ENCODE measurements at regions not wholly inside any gene's neighbourhood (a gene's known extent, or its start where the extent isn't known, plus 50 kb on each side); places are given as distances from the start of the nearest gene placed in this dataset.

DNA sequence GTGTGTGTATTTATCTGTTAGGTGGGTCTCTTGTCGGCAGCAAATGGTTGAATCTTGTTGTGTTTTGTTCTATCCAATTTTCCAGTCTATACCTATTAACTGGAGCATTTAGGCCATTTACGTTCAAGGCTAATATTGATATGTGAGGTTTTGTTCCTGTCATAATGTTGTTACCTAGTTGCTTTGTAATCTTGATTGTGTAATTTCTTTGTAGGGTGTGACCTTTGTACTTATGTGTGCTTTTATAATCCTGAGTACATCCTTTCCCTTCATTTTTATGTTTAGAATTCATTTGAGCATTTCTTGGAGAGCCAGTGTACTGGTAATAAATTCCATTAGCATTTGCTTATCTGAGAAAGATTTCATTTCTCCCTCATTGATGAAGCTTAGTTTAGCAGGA lies 83.0 kb upstream of the MIR17HG start:
- CTCF ChIA-PET: no interaction called here
- DNase-seq (ENCODE audit: low read depth in 1 of 2, low spot score in 1 of 2) (no peak), ATAC-seq (no peak), FAIRE-seq (no peak)
- H3K4me1 ChIP-seq: no peaks in the 10 kb centered on the region
- 10% methylated on average over 2 of the region's 2 CpGs for WGBS (ENCODE audit: missing lambda C conversion rate)
- no peaks in the 10 kb centered on the region for H3K9me3 ChIP-seq
- POLR2A ChIA-PET: no interaction called here
- H3K4me3 ChIP-seq: no peak overlapping the region
- TF ChIP-seq POLR2A (IDR thresholded peaks at IDR 0.05; ENCODE audit: low read length) (no peak), HOXB5 (CRISPR knock-in tag; IDR thresholded peaks at IDR 0.05) (no peak), RFX5 (IDR thresholded peaks at IDR 0.05) (no peak), KDM1A (IDR thresholded peaks at IDR 0.05; ENCODE audit: low read depth) (no peak), CEBPB (IDR thresholded peaks at IDR 0.05) (no peak)
- TF ChIP-seq, protein P1, sequence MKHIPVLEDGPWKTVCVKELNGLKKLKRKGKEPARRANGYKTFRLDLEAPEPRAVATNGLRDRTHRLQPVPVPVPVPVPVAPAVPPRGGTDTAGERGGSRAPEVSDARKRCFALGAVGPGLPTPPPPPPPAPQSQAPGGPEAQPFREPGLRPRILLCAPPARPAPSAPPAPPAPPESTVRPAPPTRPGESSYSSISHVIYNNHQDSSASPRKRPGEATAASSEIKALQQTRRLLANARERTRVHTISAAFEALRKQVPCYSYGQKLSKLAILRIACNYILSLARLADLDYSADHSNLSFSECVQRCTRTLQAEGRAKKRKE (CRISPR knock-in tag; IDR thresholded peaks at IDR 0.05; ENCODE audit: low read depth): no peak
- no peak overlapping the region for H3K27ac ChIP-seq
- H3K4me2 ChIP-seq: no peak overlapping the region

DNA sequence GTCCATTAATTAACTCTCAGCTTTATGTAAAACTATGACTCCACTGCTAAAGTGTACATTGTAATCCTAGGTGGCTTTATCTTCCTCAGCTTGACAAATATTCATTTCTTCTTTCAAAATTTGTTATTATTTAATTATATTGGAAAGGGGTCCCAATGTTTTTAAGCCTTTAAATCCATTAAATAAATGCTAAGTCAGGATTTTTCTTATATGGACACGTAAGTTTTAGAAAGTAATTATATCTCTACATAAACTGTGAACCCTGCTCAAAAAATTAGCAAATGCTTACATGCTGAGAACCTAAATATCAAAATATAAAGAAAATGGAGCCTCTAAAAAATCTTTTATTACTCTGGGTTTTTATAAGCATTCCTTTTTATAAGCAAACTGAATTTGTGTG lies 78.2 kb upstream of the MIR17HG start:
- H3K4me2 ChIP-seq: no peak overlapping the region
- no peaks in the 10 kb centered on the region for H3K9me3 ChIP-seq
- DNase-seq (ENCODE audit: low read depth in 1 of 2, low spot score in 1 of 2) (no peak), ATAC-seq (no peak), FAIRE-seq (no peak)
- CTCF ChIA-PET: no interaction called here
- no peak overlapping the region for H3K4me3 ChIP-seq
- WGBS (ENCODE audit: missing lambda C conversion rate): 26% methylated on average over 1 of the region's 1 CpG
- POLR2A ChIA-PET: no interaction called here
- TF ChIP-seq CHD2 (IDR thresholded peaks at IDR 0.05; ENCODE audit: low read length, partially characterized antibody): no peak
- TF ChIP-seq HOXB5 (CRISPR knock-in tag; IDR thresholded peaks at IDR 0.05): no peak
- TF ChIP-seq EP300 (IDR thresholded peaks at IDR 0.05): no peak
- no peak for TF ChIP-seq JUN (IDR thresholded peaks at IDR 0.05)
- H3K4me1 ChIP-seq: no peaks in the 10 kb centered on the region
- no peak overlapping the region for H3K27ac ChIP-seq

DNA sequence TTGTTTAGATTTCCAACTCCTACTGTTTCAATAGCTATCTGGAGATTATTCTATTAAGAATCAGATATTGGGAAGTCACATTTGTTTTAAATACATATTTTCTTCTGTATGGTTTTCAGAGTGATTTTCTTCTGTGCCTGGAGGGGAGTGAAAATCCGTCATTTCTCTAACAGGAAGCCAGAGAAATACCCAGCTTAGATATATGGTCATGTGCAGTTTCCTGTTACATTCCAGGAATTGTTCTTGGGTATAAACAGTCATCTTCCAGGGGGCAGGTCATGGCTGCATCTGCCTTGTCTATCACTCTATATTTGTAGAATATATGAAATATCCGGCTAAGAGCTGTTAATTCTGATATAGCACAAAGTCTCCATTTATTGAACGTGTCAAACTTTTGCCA lies 77.5 kb upstream of the MIR17HG start:
- Histone ChIP-seq H3K4me2 (no peak overlapping the region), H3K27ac (no peak overlapping the region), H3K4me3 (no peak overlapping the region), H3K9me3 (no peaks in the 10 kb centered on the region), H3K4me1 (no peaks in the 10 kb centered on the region)
- FAIRE-seq: no peak
- TF ChIP-seq PHF8 (IDR thresholded peaks at IDR 0.05; ENCODE audit: borderline replicate concordance, low read depth) (no peak), MAFK (IDR thresholded peaks at IDR 0.05; ENCODE audit: partially characterized antibody) (no peak), KDM5A (IDR thresholded peaks at IDR 0.05) (no peak), RNF2 (IDR thresholded peaks at IDR 0.05; ENCODE audit: borderline replicate concordance, low read depth) (no peak), HDAC2 (IDR thresholded peaks at IDR 0.05) (no peak), FOXS1 (CRISPR knock-in tag; IDR thresholded peaks at IDR 0.05) (no peak), POLR2A (IDR thresholded peaks at IDR 0.05; ENCODE audit: low read length) (no peak), SREBF2 (IDR thresholded peaks at IDR 0.05) (no peak), ZNF302 (CRISPR knock-in tag; IDR thresholded peaks at IDR 0.05) (no peak), ZFP36 (IDR thresholded peaks at IDR 0.05; ENCODE audit: borderline replicate concordance, partially characterized antibody) (no peak), RAD21 (conservative IDR thresholded peaks at IDR 0.05 in 1 of 2, IDR thresholded peaks at IDR 0.05 in 1 of 2) (no peak), NFE2L2 (conservative IDR thresholded peaks at IDR 0.05; ENCODE audit: low read length) (no peak), FOSB (CRISPR knock-in tag; IDR thresholded peaks at IDR 0.05) (no peak)
- TF ChIP-seq, protein P2, sequence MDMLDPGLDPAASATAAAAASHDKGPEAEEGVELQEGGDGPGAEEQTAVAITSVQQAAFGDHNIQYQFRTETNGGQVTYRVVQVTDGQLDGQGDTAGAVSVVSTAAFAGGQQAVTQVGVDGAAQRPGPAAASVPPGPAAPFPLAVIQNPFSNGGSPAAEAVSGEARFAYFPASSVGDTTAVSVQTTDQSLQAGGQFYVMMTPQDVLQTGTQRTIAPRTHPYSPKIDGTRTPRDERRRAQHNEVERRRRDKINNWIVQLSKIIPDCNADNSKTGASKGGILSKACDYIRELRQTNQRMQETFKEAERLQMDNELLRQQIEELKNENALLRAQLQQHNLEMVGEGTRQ (IDR thresholded peaks at IDR 0.05): no peak
- TF ChIP-seq, protein P3, sequence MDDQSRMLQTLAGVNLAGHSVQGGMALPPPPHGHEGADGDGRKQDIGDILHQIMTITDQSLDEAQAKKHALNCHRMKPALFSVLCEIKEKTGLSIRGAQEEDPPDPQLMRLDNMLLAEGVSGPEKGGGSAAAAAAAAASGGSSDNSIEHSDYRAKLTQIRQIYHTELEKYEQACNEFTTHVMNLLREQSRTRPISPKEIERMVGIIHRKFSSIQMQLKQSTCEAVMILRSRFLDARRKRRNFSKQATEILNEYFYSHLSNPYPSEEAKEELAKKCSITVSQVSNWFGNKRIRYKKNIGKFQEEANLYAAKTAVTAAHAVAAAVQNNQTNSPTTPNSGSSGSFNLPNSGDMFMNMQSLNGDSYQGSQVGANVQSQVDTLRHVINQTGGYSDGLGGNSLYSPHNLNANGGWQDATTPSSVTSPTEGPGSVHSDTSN (IDR thresholded peaks at IDR 0.05): no peak
- TF ChIP-seq, protein P4, sequence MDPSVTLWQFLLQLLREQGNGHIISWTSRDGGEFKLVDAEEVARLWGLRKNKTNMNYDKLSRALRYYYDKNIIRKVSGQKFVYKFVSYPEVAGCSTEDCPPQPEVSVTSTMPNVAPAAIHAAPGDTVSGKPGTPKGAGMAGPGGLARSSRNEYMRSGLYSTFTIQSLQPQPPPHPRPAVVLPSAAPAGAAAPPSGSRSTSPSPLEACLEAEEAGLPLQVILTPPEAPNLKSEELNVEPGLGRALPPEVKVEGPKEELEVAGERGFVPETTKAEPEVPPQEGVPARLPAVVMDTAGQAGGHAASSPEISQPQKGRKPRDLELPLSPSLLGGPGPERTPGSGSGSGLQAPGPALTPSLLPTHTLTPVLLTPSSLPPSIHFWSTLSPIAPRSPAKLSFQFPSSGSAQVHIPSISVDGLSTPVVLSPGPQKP (IDR thresholded peaks at IDR 0.05; ENCODE audit: low read depth, low read length): no peak
- POLR2A ChIA-PET: no interaction called here
- no peak for ATAC-seq
- DNase-seq (ENCODE audit: low read depth in 1 of 2, low spot score in 1 of 2): no peak
- CTCF ChIA-PET: no interaction called here
- 10% methylated on average over 3 of the region's 3 CpGs for WGBS (ENCODE audit: missing lambda C conversion rate)
